ENCODE measurements at regions not wholly inside any gene's neighbourhood (a gene's known extent, or its start where the extent isn't known, plus 50 kb on each side); places are given as distances from the start of the nearest gene placed in this dataset.

DNA sequence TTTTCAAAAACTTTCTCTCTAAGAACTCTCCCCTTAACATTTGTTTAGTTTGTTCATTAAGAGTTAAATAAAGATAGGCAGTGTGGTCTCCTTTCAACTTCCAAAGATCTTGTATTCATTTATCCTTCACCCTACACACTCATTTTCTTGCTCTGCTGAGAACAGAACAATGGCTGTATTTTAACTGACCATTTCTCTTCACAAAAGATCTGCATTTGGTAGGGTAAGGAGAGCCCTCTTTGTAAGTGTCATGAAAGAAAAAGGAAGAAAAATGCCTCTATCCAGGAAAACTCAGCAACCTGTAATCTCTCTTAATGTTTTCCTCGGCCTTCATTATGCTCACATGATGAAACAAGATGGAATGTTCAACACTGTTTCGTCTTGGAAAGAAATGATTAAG, 193.7 kb upstream of the TLE4 start:
- Histone ChIP-seq H3K27me3 (no peaks in the 10 kb centered on the region), H3K27ac (no peak overlapping the region), H3K36me3 (no peaks in the 10 kb centered on the region), H3K4me3 (no peak overlapping the region), H3K4me1 (ENCODE audit: insufficient read depth) (no peaks in the 10 kb centered on the region), H3K9me3 (no peaks in the 10 kb centered on the region)
- DNase-seq = no peak
- WGBS, 3 donors = 17 to 46% (median 20%) methylated on average over 2 of the region's 2 CpGs
- TF ChIP-seq, protein P1, sequence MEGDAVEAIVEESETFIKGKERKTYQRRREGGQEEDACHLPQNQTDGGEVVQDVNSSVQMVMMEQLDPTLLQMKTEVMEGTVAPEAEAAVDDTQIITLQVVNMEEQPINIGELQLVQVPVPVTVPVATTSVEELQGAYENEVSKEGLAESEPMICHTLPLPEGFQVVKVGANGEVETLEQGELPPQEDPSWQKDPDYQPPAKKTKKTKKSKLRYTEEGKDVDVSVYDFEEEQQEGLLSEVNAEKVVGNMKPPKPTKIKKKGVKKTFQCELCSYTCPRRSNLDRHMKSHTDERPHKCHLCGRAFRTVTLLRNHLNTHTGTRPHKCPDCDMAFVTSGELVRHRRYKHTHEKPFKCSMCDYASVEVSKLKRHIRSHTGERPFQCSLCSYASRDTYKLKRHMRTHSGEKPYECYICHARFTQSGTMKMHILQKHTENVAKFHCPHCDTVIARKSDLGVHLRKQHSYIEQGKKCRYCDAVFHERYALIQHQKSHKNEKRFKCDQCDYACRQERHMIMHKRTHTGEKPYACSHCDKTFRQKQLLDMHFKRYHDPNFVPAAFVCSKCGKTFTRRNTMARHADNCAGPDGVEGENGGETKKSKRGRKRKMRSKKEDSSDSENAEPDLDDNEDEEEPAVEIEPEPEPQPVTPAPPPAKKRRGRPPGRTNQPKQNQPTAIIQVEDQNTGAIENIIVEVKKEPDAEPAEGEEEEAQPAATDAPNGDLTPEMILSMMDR (IDR thresholded peaks at IDR 0.05) = no peak
- no peak for TF ChIP-seq POLR2A (IDR thresholded peaks at IDR 0.05)
- intact Hi-C loops (cut with DNase I) = no loop called here

DNA sequence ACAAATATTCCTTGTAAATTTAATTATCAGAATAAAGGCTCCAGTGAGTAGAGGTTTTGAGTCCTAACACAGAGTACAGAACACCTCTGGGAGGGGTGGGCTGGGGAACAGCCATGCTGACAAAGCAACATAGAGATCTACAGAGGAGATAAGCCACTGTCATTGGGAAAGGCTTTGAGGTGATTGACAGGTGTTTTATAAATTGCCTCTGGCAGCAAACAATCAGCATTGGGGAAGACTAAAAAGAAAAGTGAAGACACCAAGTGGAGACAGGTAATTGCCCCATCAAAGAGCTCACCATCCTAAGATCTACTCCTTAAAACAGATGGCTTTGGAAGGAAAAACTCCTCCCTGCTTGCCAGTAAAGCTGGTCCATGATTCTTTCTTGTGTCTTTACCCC, 189.7 kb upstream of the TLE4 start:
- no peaks in the 10 kb centered on the region for H3K4me1 ChIP-seq (ENCODE audit: insufficient read depth)
- no peak for DNase-seq
- intact Hi-C loops (cut with DNase I) = no loop called here
- H3K27me3 ChIP-seq = no peaks in the 10 kb centered on the region
- H3K9me3 ChIP-seq = no peaks in the 10 kb centered on the region
- no peak overlapping the region for H3K4me3 ChIP-seq
- no peak for TF ChIP-seq POLR2A (IDR thresholded peaks at IDR 0.05)
- TF ChIP-seq, protein P1 (IDR thresholded peaks at IDR 0.05) = no peak
- no peak for TF ChIP-seq EP300 (IDR thresholded peaks at IDR 0.05)
- no peak overlapping the region for H3K27ac ChIP-seq
- no peaks in the 10 kb centered on the region for H3K36me3 ChIP-seq

DNA sequence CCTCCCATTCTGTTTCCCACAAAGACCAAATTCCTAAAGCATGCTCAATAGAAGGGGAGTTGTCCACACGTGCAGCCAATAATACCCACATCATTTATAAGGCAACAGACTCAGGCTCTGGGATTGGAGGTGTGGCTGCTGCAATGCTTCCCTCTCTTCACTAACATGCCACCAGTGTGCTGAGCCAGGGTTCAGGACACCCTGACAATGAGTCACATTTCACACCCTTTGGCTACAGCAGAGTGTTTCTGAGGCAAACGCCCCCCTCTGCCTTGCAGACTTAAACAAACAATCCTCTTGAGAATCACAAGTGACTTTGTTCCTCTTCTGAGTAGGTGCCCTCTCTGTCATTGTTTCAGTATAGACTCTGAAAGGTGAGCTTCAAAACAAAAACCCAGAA, 189.3 kb upstream of the TLE4 start:
- no peaks in the 10 kb centered on the region for H3K27me3 ChIP-seq
- no peak overlapping the region for H3K27ac ChIP-seq
- intact Hi-C loops (cut with DNase I) = no loop called here
- DNase-seq = no peak
- 43 to 51% (median 50%) methylated on average over 2 of the region's 2 CpGs for WGBS, 3 donors
- TF ChIP-seq POLR2A (IDR thresholded peaks at IDR 0.05) (no peak), EP300 (IDR thresholded peaks at IDR 0.05) (no peak)
- TF ChIP-seq, protein P1 (IDR thresholded peaks at IDR 0.05) = no peak
- H3K9me3 ChIP-seq = no peaks in the 10 kb centered on the region
- H3K4me1 ChIP-seq (ENCODE audit: insufficient read depth) = no peaks in the 10 kb centered on the region
- H3K36me3 ChIP-seq = no peaks in the 10 kb centered on the region
- no peak overlapping the region for H3K4me3 ChIP-seq

DNA sequence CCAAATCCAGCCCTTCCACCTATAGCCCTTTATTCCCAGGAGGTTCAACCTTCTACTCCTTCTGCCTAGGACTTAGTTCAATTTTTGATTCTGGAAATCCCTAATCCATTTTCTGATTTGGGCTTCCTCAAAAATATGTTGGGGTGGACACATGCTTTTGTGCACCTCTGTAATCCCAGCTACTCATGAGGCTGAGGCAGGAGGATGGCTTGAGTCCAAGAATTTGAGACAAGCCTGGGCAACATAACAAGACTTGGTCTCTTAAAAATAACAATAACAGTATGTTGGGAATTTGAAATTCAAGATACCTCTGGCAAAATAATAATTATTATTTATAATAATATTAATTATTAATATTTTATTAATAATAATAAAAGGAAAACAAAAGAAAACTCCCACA, 188.7 kb upstream of the TLE4 start:
- Histone ChIP-seq H3K27ac (no peak overlapping the region), H3K9me3 (no peaks in the 10 kb centered on the region), H3K36me3 (no peaks in the 10 kb centered on the region), H3K27me3 (no peaks in the 10 kb centered on the region), H3K4me1 (ENCODE audit: insufficient read depth) (no peaks in the 10 kb centered on the region), H3K4me3 (no peak overlapping the region)
- DNase-seq = no peak
- intact Hi-C loops (cut with DNase I) = no loop called here
- TF ChIP-seq EP300 (IDR thresholded peaks at IDR 0.05) (no peak), POLR2A (IDR thresholded peaks at IDR 0.05) (no peak)
- TF ChIP-seq, protein P1 (IDR thresholded peaks at IDR 0.05) = no peak

DNA sequence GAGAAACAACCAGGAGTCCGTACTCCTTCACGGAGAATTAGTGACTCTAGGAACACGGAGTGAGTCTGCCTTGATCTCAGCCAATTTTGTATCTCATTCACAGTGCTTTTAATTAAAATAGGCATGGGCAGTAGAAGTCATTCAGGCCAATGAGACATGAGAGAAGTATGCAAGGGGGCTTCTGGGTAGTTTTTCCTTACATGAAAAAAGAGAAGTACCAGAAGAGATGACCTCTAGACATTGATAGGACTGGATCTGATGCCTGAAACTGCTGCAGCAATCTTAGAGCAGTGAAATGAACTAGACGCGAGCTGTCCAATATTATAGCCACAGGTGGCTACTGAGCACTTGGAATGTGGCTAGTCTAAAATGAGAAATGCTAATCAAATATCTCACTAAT, 187.7 kb upstream of the TLE4 start:
- intact Hi-C loops (cut with DNase I) = no loop called here
- H3K27ac ChIP-seq = no peak overlapping the region
- DNase-seq = no peak
- no peaks in the 10 kb centered on the region for H3K27me3 ChIP-seq
- TF ChIP-seq, protein P1 (IDR thresholded peaks at IDR 0.05) = no peak
- TF ChIP-seq POLR2A (IDR thresholded peaks at IDR 0.05) (no peak), EP300 (IDR thresholded peaks at IDR 0.05) (no peak)
- H3K9me3 ChIP-seq = no peaks in the 10 kb centered on the region
- no peaks in the 10 kb centered on the region for H3K4me1 ChIP-seq (ENCODE audit: insufficient read depth)
- H3K4me3 ChIP-seq = no peak overlapping the region
- no peaks in the 10 kb centered on the region for H3K36me3 ChIP-seq
- WGBS, 3 donors = 86 to 92% (median 87%) methylated on average over 5 of the region's 5 CpGs

Measured in ovary (tissue), 7 donors.